HG03066 (cell line): ENCODE measurements at regions not wholly inside any gene's neighbourhood (a gene's known extent, or its start where the extent isn't known, plus 50 kb on each side); places are given as distances from the start of the nearest gene placed in this dataset.

Source experiments
- ATAC-seq: cut with Tn5 transposase; IDR thresholded peaks from one replicate; pipeline ENCODE4 v1.9.1; 2021; ENCODE audit warnings: low read depth; ENCODE audit not compliant: unreplicated experiment

DNA sequence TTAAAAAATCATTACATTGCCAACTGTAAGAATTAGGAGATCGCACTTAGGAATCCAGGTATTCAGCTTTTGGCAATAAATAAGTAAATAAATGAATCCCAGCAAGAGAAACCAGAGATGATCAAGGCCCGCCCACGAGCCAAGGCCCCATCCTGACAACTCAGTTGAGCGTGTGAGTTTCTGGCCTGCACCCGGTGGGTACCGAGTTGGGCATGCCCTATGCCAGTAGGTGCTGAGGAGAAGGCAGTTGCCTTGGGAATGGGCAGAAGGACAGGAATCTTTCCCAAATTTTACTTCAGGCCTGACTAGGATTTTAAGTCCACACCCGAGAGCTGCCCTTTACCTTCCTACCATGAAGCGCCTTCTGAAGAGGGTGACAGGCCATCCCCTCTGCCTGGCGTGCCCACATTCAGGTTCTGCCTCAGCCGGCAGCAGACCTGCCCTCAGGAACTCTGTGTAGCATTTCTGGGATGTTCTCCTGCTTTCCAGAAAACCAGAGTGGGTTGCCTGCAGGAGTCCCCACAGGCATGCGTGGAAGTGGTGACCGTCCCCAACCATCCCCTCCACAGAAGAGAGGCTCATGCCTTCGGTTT is 99.3 kb upstream of the ALDH1A3 start:
- no peak for ATAC-seq

DNA sequence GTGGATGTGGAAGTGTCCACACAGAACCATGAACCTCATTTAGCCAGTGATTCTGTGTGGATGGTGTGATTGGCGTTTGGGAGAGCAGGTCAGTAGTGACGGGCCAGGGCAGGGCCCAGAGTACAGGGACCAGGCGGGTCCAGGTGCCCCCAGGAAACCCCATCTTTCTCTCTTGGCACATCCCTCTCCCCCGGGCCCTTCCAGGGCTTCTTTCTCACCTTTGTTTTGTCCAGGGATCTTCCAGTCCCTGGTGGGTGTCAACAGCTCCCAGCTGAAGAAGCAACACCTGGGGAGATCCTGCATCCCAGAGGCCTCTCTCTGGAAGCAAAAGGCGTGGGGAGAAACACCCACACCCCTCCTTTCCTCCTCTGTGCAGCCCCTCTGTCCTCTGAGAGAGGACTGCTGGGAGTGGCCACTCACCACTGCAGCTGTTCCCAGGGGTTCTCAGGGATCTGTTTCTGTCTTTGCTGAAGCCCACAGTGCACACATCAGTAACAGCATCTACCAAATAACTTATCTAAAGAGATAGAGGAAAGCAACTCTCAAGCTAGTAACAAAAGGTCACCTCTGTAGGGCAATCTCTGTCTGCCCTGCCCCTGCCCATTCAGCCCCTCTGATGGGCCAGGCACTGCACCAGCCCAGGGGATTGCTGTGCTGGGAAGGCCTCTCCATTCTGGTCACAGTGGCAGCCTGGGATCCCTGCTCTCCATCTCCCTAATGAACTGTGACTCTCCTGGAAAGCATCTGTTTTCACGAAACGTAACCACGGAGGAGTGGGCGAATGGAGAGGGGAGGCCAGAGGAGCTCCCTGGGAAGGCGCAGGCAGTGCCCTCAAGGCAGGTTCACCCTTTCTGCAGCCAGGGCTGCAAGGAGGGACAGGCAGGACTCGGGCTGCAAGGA is 98.3 kb upstream of the ALDH1A3 start:
- ATAC-seq, result no peak

DNA sequence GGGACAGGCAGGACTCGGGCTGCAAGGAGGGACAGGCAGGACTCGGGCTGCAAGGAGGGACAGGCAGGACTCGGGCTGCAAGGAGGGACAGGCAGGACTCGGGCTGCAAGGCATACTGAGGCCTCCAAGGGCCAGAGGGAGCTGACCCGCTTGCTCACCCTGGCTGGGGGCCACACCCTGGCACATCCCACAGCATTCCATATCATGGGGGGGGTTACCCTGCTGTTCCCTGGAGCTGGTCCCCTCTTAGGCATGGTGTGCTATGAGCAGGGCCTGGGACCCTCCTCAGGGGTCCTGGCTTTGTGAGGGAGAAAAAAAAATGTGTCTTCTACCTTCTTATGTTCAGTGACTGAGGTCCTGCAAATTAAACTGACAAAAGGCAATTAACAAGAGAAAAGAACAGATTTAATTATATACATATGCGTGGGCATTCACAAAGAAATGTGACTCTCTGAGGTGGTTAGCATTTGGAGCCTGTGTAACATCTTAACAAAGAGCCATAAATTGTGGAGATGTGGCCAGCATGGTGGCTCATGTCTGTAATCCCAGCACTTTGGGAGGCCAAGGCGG is 97.6 kb upstream of the ALDH1A3 start:
- no peak for ATAC-seq

DNA sequence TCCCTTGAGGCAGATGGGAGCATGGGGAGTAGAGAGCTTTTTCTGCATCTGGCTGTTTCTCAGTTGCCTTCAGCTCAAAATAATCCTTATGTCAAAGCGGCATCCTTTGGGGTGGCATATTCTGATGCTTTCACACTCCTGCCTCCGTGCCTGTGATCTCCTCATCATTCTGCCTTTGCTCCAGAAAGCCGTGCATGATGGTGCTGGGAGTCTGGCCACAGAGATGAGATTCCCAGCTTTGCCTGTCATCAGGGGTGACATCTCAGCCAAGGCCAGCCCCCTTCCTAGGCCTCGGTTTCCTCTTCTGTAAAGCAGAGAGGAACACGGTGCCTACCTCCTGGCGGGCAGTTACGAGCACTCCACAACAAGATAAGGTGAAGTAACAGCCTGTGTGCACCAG is 96.3 kb upstream of the ALDH1A3 start:
- ATAC-seq, result no peak

- ATAC-seq, result no peak
Observed at GRCh38 chr15:100783760-100784492, 95.7 kb upstream of the ALDH1A3 start.

DNA sequence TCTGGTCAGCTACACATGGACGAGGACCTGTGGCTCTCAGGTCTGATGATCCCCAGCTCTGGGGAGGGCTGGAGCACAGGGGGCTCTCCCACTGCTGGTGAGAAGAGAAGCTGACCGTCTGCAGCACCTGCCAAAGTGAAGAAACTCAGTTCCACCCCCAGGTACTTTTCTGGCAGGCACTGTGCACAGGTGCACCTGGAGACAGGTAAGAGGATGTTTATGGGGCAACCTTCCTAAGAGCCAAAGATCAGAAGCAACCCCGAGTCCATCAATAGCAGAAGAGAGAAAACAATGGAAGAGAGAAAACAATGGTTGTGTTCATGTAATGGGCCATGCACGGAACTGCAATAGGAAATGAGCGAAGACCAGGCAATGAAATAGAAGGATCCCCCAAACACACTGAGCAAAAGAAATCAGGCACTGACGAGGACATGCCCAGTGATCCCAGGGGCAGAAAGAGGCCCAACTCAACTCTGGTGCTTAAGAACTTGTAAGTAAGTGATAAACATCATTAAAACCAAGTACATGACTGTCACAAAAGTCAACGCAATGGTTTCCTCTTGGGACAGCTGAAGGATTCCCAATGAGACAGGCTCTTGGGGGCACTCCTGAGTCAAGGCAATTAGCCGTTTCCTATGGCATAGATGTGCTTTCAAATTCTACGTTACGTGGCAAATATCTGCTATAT is 95.0 kb upstream of the ALDH1A3 start:
- no peak for ATAC-seq

DNA sequence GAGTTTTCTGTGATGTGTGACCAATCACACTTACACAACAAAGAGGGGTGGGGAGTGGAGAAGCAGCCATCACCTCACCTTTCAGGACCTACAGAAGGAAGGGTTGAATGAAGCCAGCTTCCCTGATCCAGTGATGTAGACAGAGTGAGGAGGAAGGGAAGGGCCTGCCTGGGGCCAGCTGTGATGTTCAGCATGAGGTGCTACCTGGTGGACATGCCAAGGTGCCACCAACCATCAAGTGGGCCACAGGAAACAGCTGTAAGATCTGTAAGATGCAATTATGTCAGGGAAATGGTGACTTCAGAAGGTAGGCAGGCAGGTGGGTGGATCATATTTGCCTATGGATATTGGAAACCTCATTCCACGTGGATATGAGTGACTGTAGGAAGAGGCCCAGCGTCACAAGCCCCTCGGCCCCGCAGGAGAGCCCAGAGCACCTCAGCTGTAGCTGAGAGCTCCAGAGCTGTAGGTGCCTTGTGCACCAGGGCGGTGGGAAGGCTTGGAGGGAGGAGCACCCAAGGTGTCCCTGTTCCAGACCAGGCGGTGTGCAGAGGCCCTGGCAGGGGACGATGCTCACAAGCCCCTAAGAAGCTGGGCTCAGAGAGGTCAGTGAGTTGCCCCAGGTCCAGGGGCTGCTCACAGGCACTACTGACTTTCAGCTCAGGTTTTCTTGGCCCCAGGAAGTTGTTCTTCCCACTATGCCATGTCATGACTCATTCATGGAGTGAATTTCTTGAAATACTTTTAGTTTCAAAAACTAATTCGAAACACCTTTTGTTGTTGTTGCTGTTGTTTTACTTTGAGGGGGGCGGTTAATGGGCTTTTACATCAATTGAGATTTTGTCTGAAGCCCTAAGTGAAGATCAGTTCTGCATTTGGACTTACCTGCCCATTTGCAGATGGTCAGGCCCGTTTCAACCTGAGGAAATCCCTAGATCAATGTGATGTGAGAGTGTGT is 94.2 kb upstream of the ALDH1A3 start:
- no peak for ATAC-seq

GRCh38 chr15:100786139-100786531 is 93.5 kb upstream of the ALDH1A3 start:
- no peak for ATAC-seq

DNA sequence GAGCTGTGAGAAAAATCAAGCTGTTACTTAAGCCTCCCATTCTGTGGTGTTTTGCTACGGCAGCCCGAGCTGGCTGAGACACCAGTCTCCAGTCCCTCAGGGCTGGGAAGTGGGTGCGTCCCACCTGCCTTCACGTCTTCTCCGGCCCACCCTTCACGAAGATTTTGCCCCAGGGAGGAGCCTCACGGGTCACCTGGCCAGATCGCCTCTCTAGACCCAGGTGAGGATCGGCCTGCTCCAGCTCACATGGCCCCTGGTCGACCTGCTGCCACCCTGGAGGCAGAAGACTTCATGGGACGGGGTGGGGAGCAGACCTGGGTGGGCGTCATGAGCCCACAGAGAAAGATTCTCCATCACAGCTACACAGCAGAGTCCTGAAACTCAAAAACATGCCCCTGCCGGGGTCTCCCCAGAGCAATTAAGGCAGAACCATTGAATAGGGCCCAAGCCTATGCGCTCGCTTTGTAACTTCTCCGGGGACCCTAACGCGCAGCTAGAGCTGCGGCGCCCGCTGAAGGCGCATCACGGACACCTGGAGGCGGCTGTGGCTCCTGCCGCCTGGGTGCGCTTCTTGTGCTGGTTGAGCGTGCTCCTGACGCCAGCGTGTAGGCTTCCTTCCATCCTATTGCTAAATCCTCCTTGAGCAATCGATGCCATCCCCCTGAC is 92.6 kb upstream of the ALDH1A3 start:
- ATAC-seq, result no peak

DNA sequence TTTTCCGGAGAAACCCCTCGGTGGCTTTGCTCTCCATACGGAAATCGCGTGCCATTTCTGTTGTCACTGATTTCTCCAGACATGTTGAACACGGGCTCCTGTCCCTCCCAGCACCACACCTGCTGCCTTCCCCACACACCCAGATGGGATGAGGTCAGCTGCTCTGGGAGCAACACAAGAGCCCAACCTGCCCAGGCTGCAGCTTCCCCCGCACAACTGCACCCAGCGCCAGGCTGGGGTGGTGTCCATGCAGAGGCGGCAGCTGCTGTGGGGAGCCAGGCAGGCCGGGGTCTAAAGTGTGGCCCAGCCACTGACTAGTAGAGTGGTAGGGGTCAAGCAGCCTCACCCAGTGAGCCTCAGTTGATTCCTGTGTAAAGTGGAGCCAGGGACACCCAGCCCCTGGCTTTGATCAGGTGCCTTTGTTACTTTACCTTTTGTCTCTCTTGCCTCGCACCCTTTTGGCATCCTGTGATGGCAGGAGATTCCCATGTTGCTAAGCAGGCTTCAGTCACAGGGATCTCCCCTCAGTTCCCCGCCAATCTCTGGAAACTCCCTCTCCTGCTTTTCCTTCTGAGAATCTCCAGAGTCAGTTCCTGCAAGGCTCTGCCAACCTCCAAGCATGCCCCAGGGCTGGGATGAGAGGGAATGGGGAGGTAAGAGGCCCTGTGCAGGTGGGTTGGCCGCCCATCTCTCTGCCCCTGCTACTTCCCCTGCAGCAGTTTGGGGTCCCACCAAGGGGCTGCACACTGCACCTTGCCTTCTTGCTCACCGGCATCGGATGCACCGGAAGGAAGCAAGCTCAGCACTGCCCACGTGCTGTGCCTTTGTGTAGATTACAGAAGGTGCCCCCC is 91.8 kb upstream of the ALDH1A3 start:
- no peak for ATAC-seq

- no peak for ATAC-seq
Observed at GRCh38 chr15:100788418-100789105, 91.1 kb upstream of the ALDH1A3 start.

GRCh38 chr15:100790786-100791265 is 88.8 kb upstream of the ALDH1A3 start:
- no peak for ATAC-seq

DNA sequence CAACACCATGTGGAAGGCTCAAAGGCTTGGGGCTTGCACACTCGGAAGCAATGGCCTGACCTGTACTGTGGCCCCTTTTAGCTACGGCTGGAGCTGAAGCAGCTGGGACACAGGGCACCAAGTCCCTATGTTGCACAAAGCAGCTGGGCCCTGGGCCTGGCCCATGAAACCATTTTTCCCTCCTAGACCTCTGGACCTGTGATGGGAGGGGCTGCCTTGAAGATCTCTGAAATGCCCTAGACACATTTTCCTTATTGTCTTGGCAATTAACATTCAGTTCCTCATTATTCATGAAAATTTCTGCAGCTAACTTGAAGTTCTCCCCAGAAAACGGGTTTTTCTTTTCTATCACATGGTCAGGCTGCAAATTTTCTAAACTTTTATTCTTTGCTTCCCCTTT is 85.6 kb upstream of the ALDH1A3 start:
- no peak for ATAC-seq

DNA sequence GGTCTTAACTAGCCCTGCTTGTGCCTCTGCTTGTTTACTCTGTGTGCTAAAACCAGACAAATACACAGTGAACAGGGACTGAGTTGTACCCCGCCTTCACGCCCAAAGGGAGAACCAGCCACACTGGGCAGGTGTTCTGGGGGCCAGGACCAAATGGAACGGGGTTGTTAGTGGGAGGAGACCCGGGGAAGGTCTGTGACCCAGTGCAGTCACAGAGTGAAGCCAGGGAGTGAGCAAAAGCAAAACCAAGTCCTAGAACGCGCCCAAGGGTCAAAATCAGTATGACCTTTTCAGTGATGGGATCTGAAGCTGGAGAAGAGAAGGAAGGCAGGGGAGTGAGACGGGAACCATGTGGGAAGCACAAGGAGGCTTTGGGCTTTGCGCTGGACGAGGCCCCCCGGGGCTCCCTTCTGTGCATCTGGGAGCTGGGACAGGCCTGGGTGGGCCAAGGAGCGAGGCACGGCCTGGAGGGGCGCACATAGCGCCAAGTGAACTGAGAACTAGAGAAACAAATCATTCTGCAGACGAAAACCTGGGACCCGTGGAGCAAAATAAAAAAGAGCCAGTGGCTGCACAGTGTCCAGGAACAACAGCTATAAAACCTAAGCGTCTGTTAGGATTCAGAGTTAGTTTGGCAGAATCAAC is 78.3 kb upstream of the ALDH1A3 start:
- ATAC-seq, result no peak

GRCh38 chr15:100802421-100803170 is 77.0 kb upstream of the ALDH1A3 start:
- no peak for ATAC-seq

DNA sequence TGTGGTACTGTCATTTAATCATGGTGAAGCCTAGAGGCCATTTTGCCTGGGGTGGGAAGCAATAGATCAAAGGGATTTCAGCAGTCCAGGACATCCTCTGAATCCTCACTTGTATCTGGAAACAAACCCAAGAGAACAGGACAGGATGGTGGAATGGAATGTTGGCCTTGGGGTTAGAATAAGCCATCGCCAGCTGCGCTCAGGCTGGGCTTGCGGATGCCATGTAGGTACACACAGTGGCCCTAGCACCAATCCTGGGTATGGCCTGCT is 76.5 kb upstream of the ALDH1A3 start:
- ATAC-seq, result no peak
